ENCODE measurements at regions not wholly inside any gene's neighbourhood (a gene's known extent, or its start where the extent isn't known, plus 50 kb on each side); places are given as distances from the start of the nearest gene placed in this dataset.

- H3K9ac ChIP-seq (ENCODE audit: low read depth, low read length), result no peak overlapping the region
- no peak overlapping the region for H3K27ac ChIP-seq (ENCODE audit: low read length)
- DNase-seq, result no peak
- H3K9me3 ChIP-seq (ENCODE audit: insufficient read depth, low read length, severe bottlenecking), result no peaks in the 10 kb centered on the region
- H3K4me2 ChIP-seq (ENCODE audit: insufficient read depth, low read length), result no peak overlapping the region
- no peaks in the 10 kb centered on the region for H3K27me3 ChIP-seq (ENCODE audit: insufficient read depth, low read length, poor library complexity)
- no peak for TF ChIP-seq EZH2 (IDR thresholded peaks at IDR 0.05; ENCODE audit: borderline replicate concordance, low read depth, low read length, severe bottlenecking)
- TF ChIP-seq CTCF (IDR thresholded peaks at IDR 0.05; ENCODE audit: borderline replicate concordance, extremely low read depth, low read length, poor library complexity, severe bottlenecking), result no peak
- no peak for ATAC-seq (ENCODE audit: insufficient read depth, low read depth)
- no peaks in the 10 kb centered on the region for H3K4me1 ChIP-seq (ENCODE audit: insufficient read depth, low read length)
- H3K36me3 ChIP-seq (ENCODE audit: insufficient read depth, low read length), result no peaks in the 10 kb centered on the region
- no peaks in the 10 kb centered on the region for H4K20me1 ChIP-seq (ENCODE audit: insufficient read depth, low read length)
- no peaks in the 10 kb centered on the region for H3K79me2 ChIP-seq (ENCODE audit: insufficient read depth, low read length)
- no peak overlapping the region for H3K4me3 ChIP-seq (ENCODE audit: low read depth in 1 of 2, low read length in 2 of 2)
- no peak overlapping the region for H2AFZ ChIP-seq (ENCODE audit: low read depth, low read length)
These were observed 1843.5 kb upstream of the AGA start for GRCh38 chr4:179285696-179286095.

GRCh38 chr4:179291657-179292056, 1849.4 kb upstream of the AGA start:
- ATAC-seq (ENCODE audit: insufficient read depth, low read depth), result no peak
- no peak for DNase-seq
- H2AFZ ChIP-seq (ENCODE audit: low read depth, low read length), result no peak overlapping the region
- H3K4me2 ChIP-seq (ENCODE audit: insufficient read depth, low read length), result no peak overlapping the region
- H3K27ac ChIP-seq (ENCODE audit: low read length), result no peak overlapping the region
- H3K4me3 ChIP-seq (ENCODE audit: low read depth in 1 of 2, low read length in 2 of 2), result no peak overlapping the region
- no peaks in the 10 kb centered on the region for H3K79me2 ChIP-seq (ENCODE audit: insufficient read depth, low read length)
- no peak overlapping the region for H3K9ac ChIP-seq (ENCODE audit: low read depth, low read length)
- no peaks in the 10 kb centered on the region for H4K20me1 ChIP-seq (ENCODE audit: insufficient read depth, low read length)
- no peaks in the 10 kb centered on the region for H3K27me3 ChIP-seq (ENCODE audit: insufficient read depth, low read length, poor library complexity)
- TF ChIP-seq EZH2 (IDR thresholded peaks at IDR 0.05; ENCODE audit: borderline replicate concordance, low read depth, low read length, severe bottlenecking) (no peak), CTCF (IDR thresholded peaks at IDR 0.05; ENCODE audit: borderline replicate concordance, extremely low read depth, low read length, poor library complexity, severe bottlenecking) (no peak)
- no peaks in the 10 kb centered on the region for H3K36me3 ChIP-seq (ENCODE audit: insufficient read depth, low read length)
- H3K4me1 ChIP-seq (ENCODE audit: insufficient read depth, low read length), result no peaks in the 10 kb centered on the region
- peaks cover 3% of the 10 kb centered on the region for H3K9me3 ChIP-seq (ENCODE audit: insufficient read depth, low read length, severe bottlenecking)

- Histone ChIP-seq H3K4me2 (ENCODE audit: insufficient read depth, low read length) (no peak overlapping the region), H3K9ac (ENCODE audit: low read depth, low read length) (no peak overlapping the region), H3K27me3 (ENCODE audit: insufficient read depth, low read length, poor library complexity) (no peaks in the 10 kb centered on the region), H3K79me2 (ENCODE audit: insufficient read depth, low read length) (no peaks in the 10 kb centered on the region), H3K4me1 (ENCODE audit: insufficient read depth, low read length) (no peaks in the 10 kb centered on the region), H2AFZ (ENCODE audit: low read depth, low read length) (no peak overlapping the region), H3K9me3 (ENCODE audit: insufficient read depth, low read length, severe bottlenecking) (peaks cover 3% of the 10 kb centered on the region), H3K27ac (ENCODE audit: low read length) (no peak overlapping the region), H3K36me3 (ENCODE audit: insufficient read depth, low read length) (no peaks in the 10 kb centered on the region), H3K4me3 (ENCODE audit: low read depth in 1 of 2, low read length in 2 of 2) (no peak overlapping the region), H4K20me1 (ENCODE audit: insufficient read depth, low read length) (no peaks in the 10 kb centered on the region)
- ATAC-seq (ENCODE audit: insufficient read depth, low read depth) (no peak), DNase-seq (no peak)
- TF ChIP-seq CTCF (IDR thresholded peaks at IDR 0.05; ENCODE audit: borderline replicate concordance, extremely low read depth, low read length, poor library complexity, severe bottlenecking), result no peak
- TF ChIP-seq EZH2 (IDR thresholded peaks at IDR 0.05; ENCODE audit: borderline replicate concordance, low read depth, low read length, severe bottlenecking), result no peak
These were observed 1850.2 kb upstream of the AGA start for GRCh38 chr4:179292468-179292867.
